ENCODE measurements at regions not wholly inside any gene's neighbourhood (a gene's known extent, or its start where the extent isn't known, plus 50 kb on each side); places are given as distances from the start of the nearest gene placed in this dataset.
"Not testable (repeated sequence)": the region's sequence is repeated elsewhere in the genome, so short reads cannot be mapped to it uniquely, and the experiment has no call there.

- H3K27me3 ChIP-seq; intact Hi-C loops (cut with DNase I; ENCODE audit: low total_unique reads); H3K4me3 ChIP-seq; H3K27ac ChIP-seq; DNase-seq (ENCODE audit: low spot score in 2 of 2); H3K4me1 ChIP-seq; H3K36me3 ChIP-seq; H3K9me3 ChIP-seq: not testable (repeated sequence)
Measured at GRCh38 chr7:65631236-65631635, 241.6 kb upstream of the VKORC1L1 start.

GRCh38 chr7:65633587-65634404, 239.1 kb upstream of the VKORC1L1 start:
- DNase-seq (ENCODE audit: low spot score in 2 of 2); H3K27ac ChIP-seq; H3K4me3 ChIP-seq; H3K27me3 ChIP-seq; H3K9me3 ChIP-seq; H3K36me3 ChIP-seq; H3K4me1 ChIP-seq; intact Hi-C loops (cut with DNase I; ENCODE audit: low total_unique reads): not testable (repeated sequence)

- H3K27me3 ChIP-seq; intact Hi-C loops (cut with DNase I; ENCODE audit: low total_unique reads); DNase-seq (ENCODE audit: low spot score in 2 of 2); H3K36me3 ChIP-seq; H3K9me3 ChIP-seq; H3K27ac ChIP-seq; H3K4me3 ChIP-seq; H3K4me1 ChIP-seq: not testable (repeated sequence)
Measured at GRCh38 chr7:65638918-65639317, 234.0 kb upstream of the VKORC1L1 start.

GRCh38 chr7:65639717-65640116, 233.2 kb upstream of the VKORC1L1 start:
- H3K9me3 ChIP-seq; H3K36me3 ChIP-seq; H3K4me3 ChIP-seq; H3K27ac ChIP-seq; DNase-seq (ENCODE audit: low spot score in 2 of 2); H3K27me3 ChIP-seq; intact Hi-C loops (cut with DNase I; ENCODE audit: low total_unique reads); H3K4me1 ChIP-seq: not testable (repeated sequence)

GRCh38 chr7:65643498-65643897, 229.4 kb upstream of the VKORC1L1 start:
- H3K27me3 ChIP-seq; intact Hi-C loops (cut with DNase I; ENCODE audit: low total_unique reads); DNase-seq (ENCODE audit: low spot score in 2 of 2); H3K27ac ChIP-seq; H3K9me3 ChIP-seq; H3K4me1 ChIP-seq; H3K4me3 ChIP-seq; H3K36me3 ChIP-seq: not testable (repeated sequence)

GRCh38 chr7:65647153-65647964, 225.5 kb upstream of the VKORC1L1 start:
- intact Hi-C loops (cut with DNase I; ENCODE audit: low total_unique reads); DNase-seq (ENCODE audit: low spot score in 2 of 2): not testable (repeated sequence)

GRCh38 chr7:65651174-65651573, 221.7 kb upstream of the VKORC1L1 start:
- H3K27me3 ChIP-seq; intact Hi-C loops (cut with DNase I; ENCODE audit: low total_unique reads); DNase-seq (ENCODE audit: low spot score in 2 of 2); H3K27ac ChIP-seq; H3K4me1 ChIP-seq; H3K36me3 ChIP-seq; H3K4me3 ChIP-seq; H3K9me3 ChIP-seq: not testable (repeated sequence)

More at GRCh38 chr7:65647153-65647964, 225.5 kb upstream of the VKORC1L1 start:
- H3K27me3 ChIP-seq, H3K27ac ChIP-seq, H3K9me3 ChIP-seq, H3K4me3 ChIP-seq, H3K4me1 ChIP-seq, H3K36me3 ChIP-seq: not testable (repeated sequence)

- H3K4me3 ChIP-seq; H3K4me1 ChIP-seq; intact Hi-C loops (cut with DNase I; ENCODE audit: low total_unique reads); H3K27ac ChIP-seq; H3K27me3 ChIP-seq; H3K36me3 ChIP-seq; H3K9me3 ChIP-seq; DNase-seq (ENCODE audit: low spot score in 2 of 2): not testable (repeated sequence)
Measured at GRCh38 chr7:65651826-65652592, 220.9 kb upstream of the VKORC1L1 start.

- H3K27me3 ChIP-seq; DNase-seq (ENCODE audit: low spot score in 2 of 2); H3K36me3 ChIP-seq; H3K27ac ChIP-seq; H3K4me1 ChIP-seq; H3K9me3 ChIP-seq; intact Hi-C loops (cut with DNase I; ENCODE audit: low total_unique reads); H3K4me3 ChIP-seq: not testable (repeated sequence)
Measured at GRCh38 chr7:65652669-65653068, 220.2 kb upstream of the VKORC1L1 start.

GRCh38 chr7:65656494-65657188, 216.2 kb upstream of the VKORC1L1 start:
- H3K27me3 ChIP-seq; H3K36me3 ChIP-seq; H3K27ac ChIP-seq; DNase-seq (ENCODE audit: low spot score in 2 of 2); H3K4me1 ChIP-seq; H3K4me3 ChIP-seq; H3K9me3 ChIP-seq; intact Hi-C loops (cut with DNase I; ENCODE audit: low total_unique reads): not testable (repeated sequence)

GRCh38 chr7:65683362-65683761, 189.5 kb upstream of the VKORC1L1 start:
- H3K9me3 ChIP-seq; H3K27me3 ChIP-seq; H3K4me3 ChIP-seq; H3K36me3 ChIP-seq; intact Hi-C loops (cut with DNase I; ENCODE audit: low total_unique reads); H3K4me1 ChIP-seq; DNase-seq (ENCODE audit: low spot score in 2 of 2); H3K27ac ChIP-seq: not testable (repeated sequence)

GRCh38 chr7:65699026-65699714, 173.7 kb upstream of the VKORC1L1 start:
- H3K9me3 ChIP-seq; H3K27me3 ChIP-seq; H3K36me3 ChIP-seq; intact Hi-C loops (cut with DNase I; ENCODE audit: low total_unique reads); H3K4me1 ChIP-seq; H3K27ac ChIP-seq; H3K4me3 ChIP-seq; DNase-seq (ENCODE audit: low spot score in 2 of 2): not testable (repeated sequence)

Data from breast epithelium (tissue), 4 donors.